Heart right ventricle (tissue), 16 donors: ENCODE measurements at regions not wholly inside any gene's neighbourhood (a gene's known extent, or its start where the extent isn't known, plus 50 kb on each side); places are given as distances from the start of the nearest gene placed in this dataset.
"Not testable (repeated sequence)": the region's sequence is repeated elsewhere in the genome, so short reads cannot be mapped to it uniquely, and the experiment has no call there.

ENCODE experiments used
- ATAC-seq, 8 donors: fragments of 200-7000 bp; cut with Tn5 transposase; one replicate each; pipeline ENCODE4 v1.9.1; 2020; ENCODE audit warnings: mild to moderate bottlenecking in 8 of 8, moderate library complexity in 8 of 8, moderate number of reproducible peaks in 1 of 8
- DNase-seq, 2 donors: peaks; one replicate each; pipeline ENCODE4 v3.0.0-alpha.2; 2020
- H3K27ac ChIP-seq, 10 donors: fragments of 200-600 bp; sonication (generic) in 2 of 10; one replicate each; pipeline versions ENCODE4 v1.5.0 to v1.8.0; 2020 to 2022; ENCODE audit warnings: mild to moderate bottlenecking in 3 of 10
- H3K27me3 ChIP-seq, 7 donors: fragments of 200-600 bp; one replicate each; pipeline ENCODE4 v1.8.0; 2021 to 2022; ENCODE audit warnings: mild to moderate bottlenecking in 2 of 7
- H3K36me3 ChIP-seq, 9 donors: fragments of 200-600 bp; sonication (generic) in 1 of 9; one replicate each; pipeline versions ENCODE4 v1.5.0 to v1.8.0; 2020 to 2022; ENCODE audit warnings: mild to moderate bottlenecking in 2 of 9
- H3K4me1 ChIP-seq, 9 donors: fragments of 200-600 bp; sonication (generic) in 1 of 9; one replicate each; pipeline versions ENCODE4 v1.5.0 to v1.8.0; 2020 to 2022; ENCODE audit warnings: mild to moderate bottlenecking in 4 of 9
- H3K4me3 ChIP-seq, 10 donors: fragments of 200-600 bp; sonication (generic) in 2 of 10; one replicate each; pipeline versions ENCODE4 v1.5.0 to v1.8.0; 2020 to 2022; ENCODE audit warnings: mild to moderate bottlenecking in 7 of 10, moderate library complexity in 2 of 10
- H3K9me3 ChIP-seq, 11 donors: fragments of 200-600 bp in 10 of 11; sonication (generic) in 2 of 11; one replicate each; pipeline versions ENCODE4 v1.5.0 to v1.8.0; 2013 to 2022; ENCODE audit warnings: mild to moderate bottlenecking in 2 of 11, control low read depth in 1 of 11, moderate library complexity in 1 of 11
- CTCF ChIP-seq, 9 donors: fragments of 200-600 bp; sonication (generic) in 2 of 9; IDR thresholded peaks; one replicate each; pipeline versions ENCODE4 v1.5.0 to v1.8.0; 2021 to 2022; ENCODE audit warnings: antibody characterized with exemption in 9 of 9, mild to moderate bottlenecking in 5 of 9, moderate library complexity in 1 of 9
- WGBS, 2 donors: extraction: QIAGEN DNeasy Blood & Tissue Kit; methylation state at CpG; one replicate each; pipeline ENCODE4 v1.1.7; 2013; ENCODE audit warnings: inconsistent platforms in 1 of 2; 5-methylcytosine and 5-hydroxymethylcytosine counted together
- intact Hi-C, 10 donors: fragments of 100-400 bp; cut with DNase I; formaldehyde crosslinking; loops; one replicate each; pipeline versions ENCODE4 v1.11.1 to v1.14.2; 2022
- donor health status: Arrhythmogenic right ventricular cardiomyopathy.
- donor health status: ischemic (EF 13 %, LVEDD 7.1; RV severe dilation, severe dysfunction).
- donor health status: healthy with polysubstance abuse.
- donor health status: DM: no; HTN: yes; CAD: no.
- donor health status: DM: no; HTN: no; CAD: no.
- donor health status: ischemic (EF 25% LVEDD 6.9; RV normal size, moderate dysfunction).
- donor health status: ischemic (EF 25% LVEDD 5.7; RV mildly dilated, moderate dysfunction).
- donor health status: healthy.
- donor health status: DM: yes; HTN: yes; CAD: no.
- donor health status: Ischemic cardiomyopathy.
- donor health status: ischemic (EF 35%, LVEDD 5.7; RV mildly dilated, moderate dysfunction).
- donor health status: nonischemic (EF 11% LVEDD 7.7; RV severe dilation, severe dysfunction).
- donor health status: DM: yes; HTN: yes; CAD: no.
- donor health status: PGD.
- donor health status: ischemic (EF 29% LVEDD 5.4; RV normal size, mild dysfunction).
- donor health status: nonischemic (EF 23%, LVEDD 6.1; RV moderate dilation, normal function).

GRCh38 chr5:166287866-166288265 is 2003.6 kb upstream of the WWC1 start:
- ATAC-seq (no peak), DNase-seq (no peak)
- H3K4me1 ChIP-seq, result no peaks in the 10 kb centered on the region
- H3K27ac ChIP-seq, result no peak overlapping the region
- peaks cover 0 to 13% (median 0%) of the 10 kb centered on the region in 11 donors for H3K9me3 ChIP-seq
- TF ChIP-seq CTCF (IDR thresholded peaks at IDR 0.05), result no peak
- no peaks in the 10 kb centered on the region for H3K36me3 ChIP-seq
- WGBS, 2 donors, result 49 to 59% methylated on average over 1 of the region's 1 CpG
- H3K4me3 ChIP-seq, result no peak overlapping the region
- intact Hi-C loops, result no loop called here
- no peaks in the 10 kb centered on the region for H3K27me3 ChIP-seq

GRCh38 chr5:166291800-166292199 is 1999.6 kb upstream of the WWC1 start:
- 74 to 89% methylated on average over 2 of the region's 2 CpGs for WGBS, 2 donors
- H3K27ac ChIP-seq, H3K27me3 ChIP-seq, H3K36me3 ChIP-seq, ATAC-seq, DNase-seq, H3K4me1 ChIP-seq, H3K4me3 ChIP-seq, intact Hi-C loops: not testable (repeated sequence)
- H3K9me3 ChIP-seq, result peaks cover 0 to 14% (median 0%) of the 10 kb centered on the region in 11 donors

- WGBS, 2 donors, result 57 to 62% methylated on average over 5 of the region's 5 CpGs
- no peak for TF ChIP-seq CTCF (IDR thresholded peaks at IDR 0.05)
- Histone ChIP-seq H3K4me3 (no peak overlapping the region), H3K27me3 (no peaks in the 10 kb centered on the region), H3K9me3 (peaks cover 0 to 16% (median 0%) of the 10 kb centered on the region in 11 donors), H3K4me1 (no peaks in the 10 kb centered on the region), H3K36me3 (no peaks in the 10 kb centered on the region), H3K27ac (no peak overlapping the region)
- no peak for DNase-seq
- intact Hi-C loops, result no loop called here
- ATAC-seq, result no peak
Measured at GRCh38 chr5:166293892-166294291, 1997.6 kb upstream of the WWC1 start.

GRCh38 chr5:166302166-166302565 is 1989.3 kb upstream of the WWC1 start:
- no peaks in the 10 kb centered on the region for H3K27me3 ChIP-seq
- H3K9me3 ChIP-seq, result peaks cover 0 to 11% (median 0%) of the 10 kb centered on the region in 11 donors
- ATAC-seq (no peak), DNase-seq (no peak)
- no peak for TF ChIP-seq CTCF (IDR thresholded peaks at IDR 0.05)
- no peaks in the 10 kb centered on the region for H3K36me3 ChIP-seq
- intact Hi-C loops, result no loop called here
- H3K4me3 ChIP-seq, result no peak overlapping the region
- no peak overlapping the region for H3K27ac ChIP-seq
- H3K4me1 ChIP-seq, result no peaks in the 10 kb centered on the region
- WGBS, 2 donors, result 68 to 69% methylated on average over 5 of the region's 5 CpGs

GRCh38 chr5:166317425-166317824 is 1974.0 kb upstream of the WWC1 start:
- intact Hi-C loops, result no loop called here
- ATAC-seq (no peak), DNase-seq (no peak)
- WGBS, 2 donors, result 73 to 79% methylated on average over 7 of the region's 7 CpGs
- Histone ChIP-seq H3K27ac (no peak overlapping the region), H3K9me3 (no peaks in the 10 kb centered on the region), H3K4me1 (no peaks in the 10 kb centered on the region), H3K27me3 (peaks cover 0 to 4% (median 0%) of the 10 kb centered on the region in 7 donors), H3K36me3 (no peaks in the 10 kb centered on the region), H3K4me3 (no peak overlapping the region)
- TF ChIP-seq CTCF (IDR thresholded peaks at IDR 0.05), result no peak
